ENCODE measurements at regions not wholly inside any gene's neighbourhood (a gene's known extent, or its start where the extent isn't known, plus 50 kb on each side); places are given as distances from the start of the nearest gene placed in this dataset.

GRCh38 chr16:65793781-65794180, 572.7 kb upstream of the CDH5 start:
- DNase-seq (ENCODE audit: insufficient read length, low spot score), result no peak

GRCh38 chr16:65790768-65791167, 575.7 kb upstream of the CDH5 start:
- DNase-seq (ENCODE audit: insufficient read length, low spot score) (no peak), FAIRE-seq (no peak)
- TF ChIP-seq CTCF (IDR thresholded peaks at IDR 0.05; ENCODE audit: insufficient read depth, missing control alignments), result no peak

More at GRCh38 chr16:65793781-65794180, 572.7 kb upstream of the CDH5 start:
- no peak for FAIRE-seq
- no peak for TF ChIP-seq CTCF (IDR thresholded peaks at IDR 0.05; ENCODE audit: insufficient read depth, missing control alignments)

- FAIRE-seq (no peak), DNase-seq (ENCODE audit: insufficient read length, low spot score) (no peak)
- TF ChIP-seq CTCF (IDR thresholded peaks at IDR 0.05; ENCODE audit: insufficient read depth, missing control alignments), result no peak
Measured at GRCh38 chr16:65789161-65789945, 577.1 kb upstream of the CDH5 start.

GRCh38 chr16:65788434-65789140, 577.9 kb upstream of the CDH5 start:
- no peak for FAIRE-seq
- DNase-seq (ENCODE audit: insufficient read length, low spot score), result no peak
- no peak for TF ChIP-seq CTCF (IDR thresholded peaks at IDR 0.05; ENCODE audit: insufficient read depth, missing control alignments)

DNA sequence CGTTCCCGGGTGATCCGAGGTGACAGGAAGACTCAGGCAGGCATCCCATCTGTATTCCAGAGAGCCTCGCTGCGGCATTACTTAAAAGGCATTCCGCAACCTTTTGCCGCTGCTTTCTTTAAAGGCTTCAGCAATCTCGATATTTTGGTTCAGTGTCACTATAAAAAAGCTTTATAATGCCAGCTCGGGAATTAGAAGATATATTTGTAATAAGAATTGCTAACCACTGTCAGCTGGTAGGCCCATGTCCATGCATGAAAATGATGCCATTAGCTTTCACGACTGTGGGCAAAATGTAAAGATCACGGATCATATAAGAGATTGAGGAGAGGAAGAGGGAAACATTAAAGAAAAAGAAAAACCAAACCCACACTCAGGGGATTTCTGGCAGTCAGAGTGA, 578.6 kb upstream of the CDH5 start:
- no peak for TF ChIP-seq CTCF (IDR thresholded peaks at IDR 0.05; ENCODE audit: insufficient read depth, missing control alignments)
- DNase-seq (ENCODE audit: insufficient read length, low spot score) (no peak), FAIRE-seq (no peak)

GRCh38 chr16:65786916-65787315, 579.6 kb upstream of the CDH5 start:
- TF ChIP-seq CTCF (IDR thresholded peaks at IDR 0.05; ENCODE audit: insufficient read depth, missing control alignments), result no peak
- no peak for DNase-seq (ENCODE audit: insufficient read length, low spot score)
- no peak for FAIRE-seq

Data from D721Med (cell line).